ENCODE measurements at regions not wholly inside any gene's neighbourhood (a gene's known extent, or its start where the extent isn't known, plus 50 kb on each side); places are given as distances from the start of the nearest gene placed in this dataset.

- no peak overlapping the region for H3K4me3 Mint-ChIP-seq
- peaks cover 20% of the 10 kb centered on the region for H3K9me3 Mint-ChIP-seq
- no peaks in the 10 kb centered on the region for H3K27me3 Mint-ChIP-seq (ENCODE audit: insufficient read depth)
- no peaks in the 10 kb centered on the region for H3K4me1 Mint-ChIP-seq (ENCODE audit: low read depth)
- H3K27ac Mint-ChIP-seq: no peak overlapping the region
- TF ChIP-seq CTCF (IDR thresholded peaks at IDR 0.05): no peak
- H3K36me3 Mint-ChIP-seq (ENCODE audit: low read depth): no peaks in the 10 kb centered on the region
- DNase-seq: no peak
Measured at GRCh38 chr1:213925531-213926182, 62.1 kb upstream of the PROX1 start.

- Mint-ChIP-seq H3K4me1 (ENCODE audit: low read depth) (no peaks in the 10 kb centered on the region), H3K27me3 (ENCODE audit: insufficient read depth) (no peaks in the 10 kb centered on the region), H3K9me3 (peaks cover 29% of the 10 kb centered on the region), H3K27ac (no peak overlapping the region), H3K36me3 (ENCODE audit: low read depth) (no peaks in the 10 kb centered on the region), H3K4me3 (no peak overlapping the region)
- no peak for TF ChIP-seq CTCF (IDR thresholded peaks at IDR 0.05)
- DNase-seq: no peak
Measured at GRCh38 chr1:213927846-213928245, 59.9 kb upstream of the PROX1 start.

GRCh38 chr1:213929398-213929797 lies 58.4 kb upstream of the PROX1 start:
- no peak overlapping the region for H3K27ac Mint-ChIP-seq
- H3K9me3 Mint-ChIP-seq: peaks cover 33% of the 10 kb centered on the region
- H3K36me3 Mint-ChIP-seq (ENCODE audit: low read depth): no peaks in the 10 kb centered on the region
- H3K27me3 Mint-ChIP-seq (ENCODE audit: insufficient read depth): no peaks in the 10 kb centered on the region
- DNase-seq: no peak
- TF ChIP-seq CTCF (IDR thresholded peaks at IDR 0.05): no peak
- H3K4me3 Mint-ChIP-seq: no peak overlapping the region
- no peaks in the 10 kb centered on the region for H3K4me1 Mint-ChIP-seq (ENCODE audit: low read depth)

- Mint-ChIP-seq H3K4me3 (no peak overlapping the region), H3K36me3 (ENCODE audit: low read depth) (no peaks in the 10 kb centered on the region), H3K27me3 (ENCODE audit: insufficient read depth) (no peaks in the 10 kb centered on the region), H3K9me3 (peaks cover 51% of the 10 kb centered on the region), H3K4me1 (ENCODE audit: low read depth) (no peaks in the 10 kb centered on the region), H3K27ac (no peak overlapping the region)
- TF ChIP-seq CTCF (IDR thresholded peaks at IDR 0.05): no peak
- DNase-seq: no peak
Measured at GRCh38 chr1:213931836-213932235, 55.9 kb upstream of the PROX1 start.

- Mint-ChIP-seq H3K4me1 (ENCODE audit: low read depth) (no peaks in the 10 kb centered on the region), H3K36me3 (ENCODE audit: low read depth) (no peaks in the 10 kb centered on the region), H3K4me3 (no peak overlapping the region), H3K9me3 (peaks cover 54% of the 10 kb centered on the region), H3K27ac (no peak overlapping the region), H3K27me3 (ENCODE audit: insufficient read depth) (no peaks in the 10 kb centered on the region)
- DNase-seq: no peak
- TF ChIP-seq CTCF (IDR thresholded peaks at IDR 0.05): no peak
Measured at GRCh38 chr1:213933336-213933735, 54.4 kb upstream of the PROX1 start.

GRCh38 chr1:213934649-213935048 lies 53.1 kb upstream of the PROX1 start:
- H3K27me3 Mint-ChIP-seq (ENCODE audit: insufficient read depth): no peaks in the 10 kb centered on the region
- DNase-seq: no peak

More at GRCh38 chr1:213934649-213935048, 53.1 kb upstream of the PROX1 start:
- Mint-ChIP-seq H3K36me3 (ENCODE audit: low read depth) (no peaks in the 10 kb centered on the region), H3K27ac (no peak overlapping the region; the same call in 1 of the 2 replicates), H3K4me1 (ENCODE audit: low read depth) (no peaks in the 10 kb centered on the region), H3K9me3 (peaks cover 57% of the 10 kb centered on the region), H3K4me3 (no peak overlapping the region)
- no peak for TF ChIP-seq CTCF (IDR thresholded peaks at IDR 0.05)

All from HFFc6 (cell line).